WTC11 (cell line): ENCODE measurements at regions not wholly inside any gene's neighbourhood (a gene's known extent, or its start where the extent isn't known, plus 50 kb on each side); places are given as distances from the start of the nearest gene placed in this dataset.
A peak's percentile ranks its signal among the peaks of the same experiment; 100 is the strongest.

Experiments
- ATAC-seq: fragments of 200-7000 bp; cut with Tn5 transposase; 2 replicates; pipeline ENCODE4 v1.10.0; 2021; ENCODE audit warnings: mild to moderate bottlenecking, moderate library complexity
- CTCF ChIA-PET: fragments of 300-600 bp; sonication (Branson Sonifier 250); formaldehyde crosslinking; loops from one replicate; lab custom pipeline; 2021; ENCODE audit warnings: antibody characterized with exemption; lab: Charles Lee
- POLR2A ChIA-PET: fragments of 350-600 bp; sonication (Branson Sonifier 250); formaldehyde crosslinking; loops from one replicate; lab custom pipeline; 2021; ENCODE audit warnings: antibody characterized with exemption; lab: Charles Lee
- DNase-seq: peaks from one replicate; pipeline ENCODE4 v3.0.0; 2021; ENCODE audit warnings: low spot score
- H3K27ac Mint-ChIP-seq: 2 replicates; pipeline ENCODE4 v1.8.0; 2021; ENCODE audit warnings: mixed read lengths
- H3K27me3 Mint-ChIP-seq: 2 replicates; pipeline ENCODE4 v1.8.0; 2021; ENCODE audit warnings: low read depth, mild to moderate bottlenecking, moderate library complexity, mixed read lengths
- H3K36me3 Mint-ChIP-seq: 2 replicates; pipeline ENCODE4 v1.8.0; 2021; ENCODE audit warnings: mixed read lengths
- H3K4me1 Mint-ChIP-seq: 2 replicates; pipeline ENCODE4 v1.8.0; 2022; ENCODE audit warnings: mixed read lengths
- H3K4me3 Mint-ChIP-seq: 2 replicates; pipeline ENCODE4 v1.8.0; 2021; ENCODE audit warnings: mild to moderate bottlenecking, moderate library complexity, mixed read lengths
- H3K9me3 Mint-ChIP-seq: 2 replicates; pipeline ENCODE4 v1.8.0; 2021; ENCODE audit warnings: mixed read lengths
- CBFB ChIP-seq: sonication (generic); formaldehyde crosslinking; IDR thresholded peaks from 2 replicates; pipeline ENCODE4 v1.8.1; 2022; ENCODE audit warnings: mild to moderate bottlenecking, low read depth, missing genetic modification reagents
- E2F5 ChIP-seq: sonication (generic); formaldehyde crosslinking; IDR thresholded peaks from 2 replicates; pipeline ENCODE4 v1.8.1; 2022; ENCODE audit warnings: mild to moderate bottlenecking, moderate library complexity, missing genetic modification reagents
- EMX1 ChIP-seq: fragments of 250-450 bp; sonication (Bioruptor Pico); IDR thresholded peaks from 2 replicates; pipeline ENCODE4 v1.8.0; 2021; ENCODE audit warnings: mild to moderate bottlenecking
- ESRRA ChIP-seq: sonication (generic); formaldehyde crosslinking; IDR thresholded peaks from 2 replicates; pipeline ENCODE4 v1.8.1; 2022; ENCODE audit warnings: mild to moderate bottlenecking, missing genetic modification reagents, borderline replicate concordance
- JAZF1 ChIP-seq: fragments of 250-450 bp; sonication (Bioruptor Pico); IDR thresholded peaks from 2 replicates; pipeline ENCODE4 v1.9.0; 2021; ENCODE audit warnings: moderate library complexity, mild to moderate bottlenecking, inconsistent platforms
- JUN ChIP-seq: sonication (generic); formaldehyde crosslinking; IDR thresholded peaks from 2 replicates; pipeline ENCODE4 v1.8.0; 2023; ENCODE audit warnings: mild to moderate bottlenecking, missing genetic modification reagents
- KAT7 ChIP-seq: sonication (generic); formaldehyde crosslinking; IDR thresholded peaks from 2 replicates; pipeline ENCODE4 v1.8.1; 2023; ENCODE audit warnings: missing genetic modification reagents, mild to moderate bottlenecking, borderline replicate concordance
- MXD4 ChIP-seq: fragments of 250-450 bp; sonication (Bioruptor Pico); IDR thresholded peaks from 2 replicates; pipeline ENCODE4 v1.8.0; 2021; ENCODE audit warnings: mild to moderate bottlenecking, moderate library complexity, borderline replicate concordance
- STAT6 ChIP-seq: sonication (generic); formaldehyde crosslinking; conservative IDR thresholded peaks from 2 replicates; pipeline ENCODE4 v1.8.1; 2023; ENCODE audit warnings: mild to moderate bottlenecking, low read depth, missing genetic modification reagents, moderate library complexity
- TEAD1 ChIP-seq: sonication (generic); formaldehyde crosslinking; IDR thresholded peaks from 2 replicates; pipeline ENCODE4 v1.8.0; 2022; ENCODE audit warnings: mild to moderate bottlenecking, missing genetic modification reagents
- TEAD4 ChIP-seq: sonication (generic); formaldehyde crosslinking; IDR thresholded peaks from 2 replicates; pipeline ENCODE4 v1.8.0; 2022; ENCODE audit warnings: mild to moderate bottlenecking, missing genetic modification reagents
- TP53 ChIP-seq: sonication (generic); formaldehyde crosslinking; IDR thresholded peaks from 2 replicates; pipeline ENCODE4 v1.8.1; 2023; ENCODE audit warnings: mild to moderate bottlenecking, missing genetic modification reagents
- ZMAT4 ChIP-seq: fragments of 250-450 bp; sonication (Bioruptor Pico); IDR thresholded peaks from 2 replicates; pipeline ENCODE4 v1.9.0; 2021; ENCODE audit warnings: mild to moderate bottlenecking
- ZNF121 ChIP-seq: sonication (generic); formaldehyde crosslinking; IDR thresholded peaks from 2 replicates; pipeline ENCODE4 v1.8.0; 2023; ENCODE audit warnings: missing genetic modification reagents
- ZNF138 ChIP-seq: sonication (generic); formaldehyde crosslinking; conservative IDR thresholded peaks from 2 replicates; pipeline ENCODE4 v1.8.1; 2022; ENCODE audit warnings: mild to moderate bottlenecking, moderate library complexity, missing genetic modification reagents
- ZNF317 ChIP-seq: sonication (generic); formaldehyde crosslinking; IDR thresholded peaks from 2 replicates; pipeline ENCODE4 v1.8.1; 2023; ENCODE audit warnings: low read depth, mild to moderate bottlenecking, moderate library complexity, missing genetic modification reagents, borderline replicate concordance
- ZNF671 ChIP-seq: fragments of 250-450 bp; sonication (Bioruptor Pico); IDR thresholded peaks from 2 replicates; pipeline ENCODE4 v1.8.0; 2021; ENCODE audit warnings: mild to moderate bottlenecking

- H3K4me3 Mint-ChIP-seq, result no peak overlapping the region
- ChIA-PET POLR2A (no interaction called here), CTCF (no interaction called here)
- H3K9me3 Mint-ChIP-seq, result no peaks in the 10 kb centered on the region
- DNase-seq (no peak), ATAC-seq (no peak)
- peaks cover 4% of the 10 kb centered on the region; the same call in 1 of the 2 replicates for H3K4me1 Mint-ChIP-seq
- no peaks in the 10 kb centered on the region for H3K36me3 Mint-ChIP-seq
- no peaks in the 10 kb centered on the region for H3K27me3 Mint-ChIP-seq
- no peak for TF ChIP-seq MXD4 (CRISPR knock-in tag)
- no peak for TF ChIP-seq KAT7
- TF ChIP-seq ZNF121 (CRISPR knock-in tag), result no peak
- no peak for TF ChIP-seq ESRRA (CRISPR knock-in tag)
- no peak for TF ChIP-seq TEAD4 (CRISPR knock-in tag)
- TF ChIP-seq E2F5 (CRISPR knock-in tag), result no peak
- no peak for TF ChIP-seq EMX1
- no peak for TF ChIP-seq JUN (CRISPR knock-in tag)
- no peak for TF ChIP-seq ZNF138 (CRISPR knock-in tag)
- no peak for TF ChIP-seq ZNF671
- no peak for TF ChIP-seq CBFB (CRISPR knock-in tag)
- TF ChIP-seq ZMAT4 (CRISPR knock-in tag), result no peak
- TF ChIP-seq JAZF1 (CRISPR knock-in tag), result no peak
- TF ChIP-seq TEAD1 (CRISPR knock-in tag), result no peak
- TF ChIP-seq TP53 (CRISPR knock-in tag), result no peak
- no peak for TF ChIP-seq ZNF317
- TF ChIP-seq STAT6 (CRISPR knock-in tag), result no peak
- 0 out of 2 replicates have a peak overlapping the region, but pooled peaks have one; percentile 4 for H3K27ac Mint-ChIP-seq
Observed at GRCh38 chr6:8859501-8859900, 424.2 kb upstream of the SLC35B3 start.

- peaks cover 4% of the 10 kb centered on the region; the same call in 1 of the 2 replicates for H3K4me1 Mint-ChIP-seq
- no peak for DNase-seq
- CTCF ChIA-PET, result no interaction called here
Observed at GRCh38 chr6:8858854-8859331, 423.5 kb upstream of the SLC35B3 start.

More at GRCh38 chr6:8858854-8859331, 423.5 kb upstream of the SLC35B3 start:
- H3K27me3 Mint-ChIP-seq, result no peaks in the 10 kb centered on the region
- POLR2A ChIA-PET, result no interaction called here
- TF ChIP-seq STAT6 (CRISPR knock-in tag), result no peak
- H3K36me3 Mint-ChIP-seq, result no peaks in the 10 kb centered on the region
- no peaks in the 10 kb centered on the region for H3K9me3 Mint-ChIP-seq
- H3K4me3 Mint-ChIP-seq, result no peak overlapping the region
- no peak overlapping the region for H3K27ac Mint-ChIP-seq
- ATAC-seq, result no peak
